ENCODE measurements at regions not wholly inside any gene's neighbourhood (a gene's known extent, or its start where the extent isn't known, plus 50 kb on each side); places are given as distances from the start of the nearest gene placed in this dataset.

DNA sequence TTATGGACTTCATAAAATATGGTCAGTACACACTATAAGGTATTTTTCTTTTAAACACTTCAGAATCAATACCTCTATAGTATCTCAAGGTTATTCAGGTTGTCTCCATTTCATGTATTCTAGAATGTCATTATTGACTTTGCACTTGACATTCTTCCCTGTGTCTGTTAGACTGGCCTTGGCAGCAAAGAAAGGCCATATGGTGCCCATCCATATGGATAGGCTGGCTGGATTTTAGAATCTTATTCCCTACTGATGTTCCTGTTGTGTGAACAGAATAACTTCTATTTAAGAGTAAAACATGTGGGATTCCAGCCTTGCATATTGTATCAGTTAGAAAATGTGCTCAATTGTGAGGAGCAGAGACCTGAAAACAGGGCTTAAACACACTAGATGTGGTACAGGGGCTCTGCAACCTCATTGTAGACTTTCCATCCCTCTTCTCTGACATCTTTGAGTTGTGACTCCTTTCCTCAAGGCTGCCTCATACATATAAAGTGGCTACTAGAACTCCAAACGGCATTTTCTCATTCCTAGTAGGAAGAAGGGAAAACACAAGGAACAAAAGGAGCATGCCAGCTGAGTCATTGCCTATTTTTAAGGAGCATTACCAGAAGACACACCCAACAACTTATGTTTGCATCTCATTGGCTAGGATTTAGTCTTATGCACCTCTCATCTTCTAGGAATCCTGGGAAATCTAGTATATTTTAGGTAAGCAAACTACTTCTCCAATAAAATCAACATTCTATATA lies 221.2 kb upstream of the TMPO start:
- 0% methylated on average over 1 of the region's 1 CpG for WGBS (ENCODE audit: low lambda C conversion rate)
- Histone ChIP-seq H3K27me3 (ENCODE audit: insufficient read depth) (no peaks in the 10 kb centered on the region), H3K36me3 (replicated peaks in 1 of 2; ENCODE audit: control insufficient read depth in 1 of 2, insufficient read depth in 2 of 2, low read length in 1 of 2) (no peaks in the 10 kb centered on the region), H3K9ac (no peak overlapping the region), H3K27ac (ENCODE audit: low read depth in 2 of 2, low read length in 1 of 2) (no peak overlapping the region), H3K9me2 (no peaks in the 10 kb centered on the region), H3K4me3 (ENCODE audit: low read depth in 2 of 2, low read length in 1 of 2) (no peak overlapping the region), H3K4me2 (no peak overlapping the region), H3K9me3 (no peaks in the 10 kb centered on the region), H3K4me1 (ENCODE audit: control insufficient read depth in 1 of 2, insufficient read depth in 2 of 2, low read depth in 1 of 2, low read length in 1 of 2) (no peaks in the 10 kb centered on the region), H3F3A (replicated peaks; ENCODE audit: insufficient read depth) (no peaks in the 10 kb centered on the region), H4K20me1 (ENCODE audit: insufficient read depth) (no peaks in the 10 kb centered on the region), H3K79me2 (ENCODE audit: insufficient read depth) (no peaks in the 10 kb centered on the region), H2AFZ (ENCODE audit: low read depth) (no peak overlapping the region)
- ChIA-PET POLR2A (no interaction called here), CTCF (no interaction called here)
- TF ChIP-seq JUND (IDR thresholded peaks at IDR 0.05) (no peak), NFIC (IDR thresholded peaks at IDR 0.05; ENCODE audit: borderline replicate concordance) (no peak), RCOR1 (IDR thresholded peaks at IDR 0.05; ENCODE audit: low read length) (no peak), GATA2 (CRISPR knock-in tag; IDR thresholded peaks at IDR 0.05) (no peak), EZH2phosphoT487 (IDR thresholded peaks at IDR 0.05; ENCODE audit: borderline replicate concordance, low read depth) (no peak), FOXJ3 (CRISPR knock-in tag; IDR thresholded peaks at IDR 0.05) (no peak), SMC3 (IDR thresholded peaks at IDR 0.05; ENCODE audit: low read depth, low read length) (no peak), CTCF (IDR thresholded peaks at IDR 0.05) (no peak), ELF1 (IDR thresholded peaks at IDR 0.05) (no peak), RXRA (IDR thresholded peaks at IDR 0.05; ENCODE audit: borderline replicate concordance, low read depth) (no peak), EP300 (IDR thresholded peaks at IDR 0.05; ENCODE audit: borderline replicate concordance in 1 of 2, low read depth in 1 of 2, low read length in 1 of 2) (no peak), GABPA (IDR thresholded peaks at IDR 0.05; ENCODE audit: low read depth) (no peak), POLR2AphosphoS5 (IDR thresholded peaks at IDR 0.05; ENCODE audit: low read depth, low read length) (no peak), USF2 (IDR thresholded peaks at IDR 0.05; ENCODE audit: borderline replicate concordance, low read depth, low read length) (no peak), TEAD4 (IDR thresholded peaks at IDR 0.05; ENCODE audit: borderline replicate concordance, insufficient read depth) (no peak), TCF12 (IDR thresholded peaks at IDR 0.05) (no peak)
- TF ChIP-seq, protein P1, sequence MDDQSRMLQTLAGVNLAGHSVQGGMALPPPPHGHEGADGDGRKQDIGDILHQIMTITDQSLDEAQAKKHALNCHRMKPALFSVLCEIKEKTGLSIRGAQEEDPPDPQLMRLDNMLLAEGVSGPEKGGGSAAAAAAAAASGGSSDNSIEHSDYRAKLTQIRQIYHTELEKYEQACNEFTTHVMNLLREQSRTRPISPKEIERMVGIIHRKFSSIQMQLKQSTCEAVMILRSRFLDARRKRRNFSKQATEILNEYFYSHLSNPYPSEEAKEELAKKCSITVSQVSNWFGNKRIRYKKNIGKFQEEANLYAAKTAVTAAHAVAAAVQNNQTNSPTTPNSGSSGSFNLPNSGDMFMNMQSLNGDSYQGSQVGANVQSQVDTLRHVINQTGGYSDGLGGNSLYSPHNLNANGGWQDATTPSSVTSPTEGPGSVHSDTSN (IDR thresholded peaks at IDR 0.05): no peak
- TF ChIP-seq, protein P2, sequence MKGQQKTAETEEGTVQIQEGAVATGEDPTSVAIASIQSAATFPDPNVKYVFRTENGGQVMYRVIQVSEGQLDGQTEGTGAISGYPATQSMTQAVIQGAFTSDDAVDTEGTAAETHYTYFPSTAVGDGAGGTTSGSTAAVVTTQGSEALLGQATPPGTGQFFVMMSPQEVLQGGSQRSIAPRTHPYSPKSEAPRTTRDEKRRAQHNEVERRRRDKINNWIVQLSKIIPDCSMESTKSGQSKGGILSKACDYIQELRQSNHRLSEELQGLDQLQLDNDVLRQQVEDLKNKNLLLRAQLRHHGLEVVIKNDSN (IDR thresholded peaks at IDR 0.05; ENCODE audit: borderline replicate concordance, low read depth): no peak
- TF ChIP-seq, protein P3, sequence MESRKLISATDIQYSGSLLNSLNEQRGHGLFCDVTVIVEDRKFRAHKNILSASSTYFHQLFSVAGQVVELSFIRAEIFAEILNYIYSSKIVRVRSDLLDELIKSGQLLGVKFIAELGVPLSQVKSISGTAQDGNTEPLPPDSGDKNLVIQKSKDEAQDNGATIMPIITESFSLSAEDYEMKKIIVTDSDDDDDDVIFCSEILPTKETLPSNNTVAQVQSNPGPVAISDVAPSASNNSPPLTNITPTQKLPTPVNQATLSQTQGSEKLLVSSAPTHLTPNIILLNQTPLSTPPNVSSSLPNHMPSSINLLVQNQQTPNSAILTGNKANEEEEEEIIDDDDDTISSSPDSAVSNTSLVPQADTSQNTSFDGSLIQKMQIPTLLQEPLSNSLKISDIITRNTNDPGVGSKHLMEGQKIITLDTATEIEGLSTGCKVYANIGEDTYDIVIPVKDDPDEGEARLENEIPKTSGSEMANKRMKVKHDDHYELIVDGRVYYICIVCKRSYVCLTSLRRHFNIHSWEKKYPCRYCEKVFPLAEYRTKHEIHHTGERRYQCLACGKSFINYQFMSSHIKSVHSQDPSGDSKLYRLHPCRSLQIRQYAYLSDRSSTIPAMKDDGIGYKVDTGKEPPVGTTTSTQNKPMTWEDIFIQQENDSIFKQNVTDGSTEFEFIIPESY (IDR thresholded peaks at IDR 0.05; ENCODE audit: borderline replicate concordance, low read depth): no peak
- DNase-seq: no peak

Data from SK-N-SH (cell line).